GM19043 (cell line): ENCODE measurements at regions not wholly inside any gene's neighbourhood (a gene's known extent, or its start where the extent isn't known, plus 50 kb on each side); places are given as distances from the start of the nearest gene placed in this dataset.

ENCODE experiments used
- ATAC-seq: cut with Tn5 transposase; IDR thresholded peaks from one replicate; pipeline ENCODE4 v1.9.1; 2021; ENCODE audit warnings: low read depth; ENCODE audit not compliant: unreplicated experiment

- ATAC-seq = no peak
Observed at GRCh38 chrX:9147086-9147485, 113.2 kb upstream of the FAM9B start.

GRCh38 chrX:9147726-9148125 is 113.8 kb upstream of the FAM9B start:
- no peak for ATAC-seq

GRCh38 chrX:9148615-9149399 is 114.9 kb upstream of the FAM9B start:
- ATAC-seq = no peak

DNA sequence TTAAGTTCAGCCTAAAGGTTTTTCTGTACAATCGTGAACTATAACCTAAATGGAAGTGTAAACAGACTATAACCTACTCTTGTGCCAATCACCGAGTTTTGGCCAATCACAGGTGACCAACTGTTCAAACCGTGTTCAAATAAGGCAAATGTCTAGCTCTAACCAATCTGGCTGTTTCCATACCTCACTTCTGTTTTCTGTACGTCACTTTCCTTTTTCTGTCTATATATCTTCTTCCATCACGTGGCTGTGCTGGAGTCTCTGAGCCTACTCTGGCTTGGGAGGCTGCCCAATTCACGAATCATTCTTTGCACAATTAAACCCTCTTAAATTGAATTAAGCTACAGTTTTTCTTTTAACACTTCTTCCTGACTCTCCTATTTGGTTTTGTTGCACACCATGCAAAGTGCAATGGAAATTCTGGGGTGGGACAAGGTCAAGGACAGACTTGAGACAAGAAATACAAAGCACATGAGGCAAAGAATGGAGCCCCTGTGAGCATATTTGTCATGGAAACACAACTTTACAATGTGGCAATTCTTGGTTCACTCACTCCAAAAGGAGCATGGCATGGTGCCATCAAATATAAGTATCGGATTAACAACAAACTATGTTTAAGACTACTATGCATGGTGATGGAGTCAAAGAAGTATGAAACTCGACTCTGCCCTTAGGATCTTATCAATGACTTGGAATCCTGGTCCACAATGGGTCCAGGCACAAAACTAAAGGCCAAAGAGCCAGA is 115.7 kb upstream of the FAM9B start:
- no peak for ATAC-seq

GRCh38 chrX:9151772-9152307 is 117.9 kb upstream of the FAM9B start:
- no peak for ATAC-seq

- no peak for ATAC-seq
Observed at GRCh38 chrX:9153300-9153699, 119.4 kb upstream of the FAM9B start.

DNA sequence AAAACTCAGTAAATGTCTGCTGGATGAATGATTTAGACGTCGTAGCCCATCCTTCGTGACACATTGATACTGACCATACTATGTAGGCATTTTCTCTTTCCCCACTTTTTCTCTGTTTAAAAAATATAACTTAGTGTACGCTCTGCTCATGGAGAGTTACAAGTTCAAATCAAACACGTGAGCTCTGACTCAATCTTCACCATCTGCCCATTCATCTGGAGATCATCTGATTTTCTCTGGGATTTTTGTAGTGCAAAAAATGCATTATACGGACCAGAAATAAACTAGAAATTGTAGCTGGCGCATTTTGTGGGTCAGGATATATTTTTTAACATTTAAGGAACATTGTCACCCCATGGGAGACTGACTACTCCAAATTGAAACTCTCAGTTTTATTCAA is 124.7 kb upstream of the FAM9B start:
- ATAC-seq = no peak

DNA sequence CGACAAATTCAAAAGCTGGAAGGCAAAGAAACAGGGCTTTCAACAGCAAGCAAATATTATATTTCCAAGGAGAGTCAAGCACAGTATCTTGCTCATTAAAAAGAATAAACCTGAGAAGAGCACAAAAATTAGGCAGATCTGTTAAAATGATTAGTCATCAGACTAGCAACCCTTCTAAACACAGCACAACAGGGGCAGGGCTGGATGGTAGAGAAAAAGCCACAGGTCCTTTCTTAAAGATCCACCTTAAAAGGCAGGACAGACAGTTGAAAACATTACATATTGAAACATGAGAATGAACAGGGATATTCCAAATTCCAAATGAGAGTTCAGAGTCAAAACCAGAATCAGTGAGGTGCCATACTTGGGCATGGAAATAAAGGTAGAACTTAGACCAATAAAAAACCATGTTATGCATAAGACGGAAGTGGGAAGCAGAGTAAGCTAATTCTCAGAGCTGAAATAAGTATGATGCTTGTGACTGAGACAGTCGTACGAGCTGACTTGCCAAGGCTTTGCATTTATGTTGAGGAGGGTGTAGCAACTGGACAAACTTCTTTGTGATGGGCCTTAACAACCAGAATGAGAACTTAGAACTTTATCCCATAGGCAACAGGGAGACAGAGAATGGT is 126.9 kb upstream of the FAM9B start:
- ATAC-seq = no peak

- no peak for ATAC-seq
Observed at GRCh38 chrX:9162698-9163097, 128.8 kb upstream of the FAM9B start.

- no peak for ATAC-seq
Observed at GRCh38 chrX:9163214-9163709, 129.3 kb upstream of the FAM9B start.

GRCh38 chrX:9164086-9164485 is 130.2 kb upstream of the FAM9B start:
- ATAC-seq = no peak

GRCh38 chrX:9164533-9165426 is 130.9 kb upstream of the FAM9B start:
- no peak for ATAC-seq

- ATAC-seq = no peak
Observed at GRCh38 chrX:9166584-9166944, 132.6 kb upstream of the FAM9B start.

DNA sequence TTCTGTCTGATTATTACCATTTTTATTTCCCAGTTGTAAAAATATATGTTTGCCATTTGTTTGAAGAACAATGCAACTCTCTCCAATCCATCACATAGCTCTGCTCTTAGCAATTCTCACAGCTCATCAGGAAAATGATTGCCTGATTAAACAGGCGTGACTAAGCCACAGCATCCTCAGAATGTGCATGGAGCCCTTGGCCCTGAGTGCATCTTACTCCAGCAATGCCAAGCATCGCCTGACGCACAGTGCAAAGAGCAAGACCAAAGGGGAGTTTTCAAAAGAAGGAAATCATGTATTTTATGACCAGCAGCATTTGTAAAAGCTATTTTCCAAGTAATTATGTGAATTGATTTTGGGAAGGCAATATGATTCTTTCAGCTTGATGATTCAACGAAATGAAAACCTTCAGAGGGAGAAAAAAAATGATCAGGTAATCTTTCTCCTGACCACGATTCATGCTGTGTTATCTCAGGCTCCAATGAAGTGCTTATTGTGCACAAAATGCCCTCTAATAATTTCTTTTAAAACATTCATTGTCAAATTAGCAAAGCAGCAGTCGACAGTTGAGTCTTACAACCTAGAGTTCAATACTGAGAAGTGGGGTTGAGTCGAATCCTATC is 138.0 kb upstream of the FAM9B start:
- ATAC-seq = no peak

DNA sequence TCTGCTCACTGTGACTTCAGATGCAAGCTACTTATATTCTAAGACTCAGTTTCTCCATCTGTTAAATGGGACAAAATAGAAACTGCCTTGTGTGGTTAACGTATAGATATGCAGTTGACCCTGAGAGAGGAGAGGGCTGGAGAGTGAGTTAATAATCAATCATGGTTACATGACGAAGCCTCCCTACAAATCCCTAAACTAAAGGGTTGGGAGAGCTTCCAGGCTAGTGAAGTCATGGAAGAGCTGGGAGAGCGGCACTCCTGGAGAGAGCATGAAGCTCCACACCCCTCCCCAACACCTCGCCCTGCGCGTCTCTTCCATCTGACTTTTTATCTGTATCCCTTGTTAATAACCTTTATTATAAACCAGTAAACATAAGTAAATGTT is 138.5 kb upstream of the FAM9B start:
- no peak for ATAC-seq

DNA sequence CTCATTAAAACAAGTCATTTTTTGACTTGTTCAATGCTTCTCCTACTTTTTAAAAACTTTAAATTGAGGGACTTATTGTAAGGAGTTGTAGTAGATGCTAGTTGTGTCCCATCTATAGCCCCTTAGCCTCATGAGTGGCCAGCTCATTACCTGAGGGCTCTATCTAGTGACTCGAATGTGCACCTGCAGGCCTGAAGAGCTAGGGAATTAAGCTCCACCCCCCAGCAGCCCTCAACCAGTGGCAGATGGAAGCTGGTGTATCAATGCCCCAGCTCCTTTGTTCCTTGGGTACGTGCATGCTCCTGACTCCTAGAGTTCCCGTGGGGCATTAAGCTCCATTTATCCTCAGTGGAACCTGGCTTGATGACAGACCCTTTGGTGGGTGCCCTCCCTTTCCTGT is 146.7 kb upstream of the FAM9B start:
- ATAC-seq = no peak

DNA sequence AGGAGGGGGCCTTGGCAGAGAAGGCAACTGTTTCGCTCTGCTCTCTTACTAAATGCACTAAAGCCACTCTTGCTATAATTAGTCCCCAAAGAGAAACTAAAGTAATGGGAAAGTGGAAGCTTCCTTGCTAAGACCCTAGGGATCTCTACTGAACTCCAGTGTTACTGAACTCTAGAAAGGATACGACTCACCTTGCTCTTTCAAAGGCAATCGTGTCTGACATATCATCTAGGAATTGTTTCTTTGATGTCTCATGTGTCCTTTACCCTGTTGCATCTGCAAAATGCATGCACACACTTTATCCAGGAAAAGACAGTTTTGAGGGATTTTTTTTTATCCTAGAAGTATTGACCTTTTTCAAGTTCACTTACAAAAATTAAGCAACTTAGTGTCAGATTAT is 148.1 kb upstream of the FAM9B start:
- ATAC-seq = no peak

- no peak for ATAC-seq
Observed at GRCh38 chrX:9183481-9183880, 149.6 kb upstream of the FAM9B start.

- no peak for ATAC-seq
Observed at GRCh38 chrX:9184211-9184610, 150.3 kb upstream of the FAM9B start.

DNA sequence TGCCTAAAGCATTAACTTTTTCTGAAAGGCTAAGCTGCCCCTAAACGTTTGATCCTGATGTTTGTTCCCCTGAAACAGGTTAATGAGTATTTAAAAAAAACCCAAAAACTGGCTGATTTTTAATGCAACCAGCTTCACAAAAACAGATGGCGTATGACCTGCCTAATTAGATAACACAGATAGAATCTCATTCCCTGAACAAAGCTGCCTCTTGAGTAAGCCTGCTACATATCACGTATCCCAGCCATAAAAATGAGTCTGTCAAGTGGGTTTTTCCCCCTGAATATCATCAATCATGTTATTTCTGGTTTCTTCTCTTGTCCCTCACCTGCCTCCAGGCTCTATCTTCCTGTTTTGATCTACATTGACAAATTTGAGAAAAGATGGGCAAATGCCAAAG is 154.2 kb upstream of the FAM9B start:
- ATAC-seq = no peak
